ENCODE measurements at regions not wholly inside any gene's neighbourhood (a gene's known extent, or its start where the extent isn't known, plus 50 kb on each side); places are given as distances from the start of the nearest gene placed in this dataset.

DNA sequence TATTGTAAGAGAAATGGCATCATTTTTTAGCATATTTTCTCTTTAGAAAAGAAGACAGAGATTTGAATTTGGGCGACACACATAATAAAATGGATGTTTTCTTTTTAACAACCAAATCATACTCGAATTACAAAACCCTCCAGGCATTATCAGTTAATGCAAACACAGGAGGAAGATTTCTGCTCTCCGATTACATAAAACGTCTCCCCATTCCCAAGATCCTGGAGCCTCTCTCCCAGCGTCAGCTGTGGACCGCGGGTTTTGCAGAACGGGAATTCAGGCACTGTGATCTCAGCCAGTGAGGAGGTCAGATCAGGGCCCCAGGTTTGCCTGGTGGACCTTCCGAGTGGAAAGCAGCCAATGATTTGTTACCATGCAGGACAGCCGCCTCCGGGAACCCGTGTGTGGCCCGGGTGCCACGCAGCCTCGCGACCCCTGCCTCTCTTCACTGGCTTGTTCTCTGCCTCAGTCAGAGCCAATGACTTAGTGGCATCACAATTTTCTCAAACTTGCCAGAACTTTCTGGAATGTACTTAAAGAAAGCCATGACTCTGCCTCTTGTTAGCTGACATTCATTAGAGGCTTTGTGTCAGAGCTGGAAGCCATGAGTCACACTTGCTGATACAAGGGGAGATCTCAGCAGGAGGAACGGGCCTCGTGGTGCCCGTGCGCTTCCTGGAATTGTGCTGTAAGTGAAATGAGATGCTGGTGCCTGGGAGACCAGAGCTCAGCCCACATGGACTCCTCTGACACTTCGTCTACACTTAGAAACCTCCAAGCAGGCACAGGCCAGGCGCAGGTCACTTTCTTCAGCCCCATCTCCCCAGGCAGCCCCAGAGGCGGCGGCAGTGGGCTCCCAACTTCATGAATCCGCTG lies 246.1 kb downstream of the KLF6 start:
- DNase-seq, result peak; percentile 50

DNA sequence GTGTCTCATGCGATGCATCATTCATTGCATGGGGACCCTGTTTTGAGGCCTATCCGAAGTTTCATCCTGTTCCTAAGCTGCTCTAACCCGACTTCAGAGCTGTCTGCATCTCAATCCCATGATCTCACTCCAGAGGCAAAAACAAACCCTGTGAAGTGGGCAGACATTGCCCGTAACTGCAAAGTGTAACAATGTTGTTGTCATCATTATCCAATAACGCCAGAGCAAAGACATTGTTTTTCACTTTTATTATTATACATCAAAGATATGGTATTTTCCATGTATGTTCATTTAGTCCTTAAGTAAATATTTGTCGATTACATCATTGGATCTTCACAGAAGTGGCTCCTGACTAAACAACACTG lies 246.7 kb downstream of the KLF6 start:
- DNase-seq, result no peak

DNA sequence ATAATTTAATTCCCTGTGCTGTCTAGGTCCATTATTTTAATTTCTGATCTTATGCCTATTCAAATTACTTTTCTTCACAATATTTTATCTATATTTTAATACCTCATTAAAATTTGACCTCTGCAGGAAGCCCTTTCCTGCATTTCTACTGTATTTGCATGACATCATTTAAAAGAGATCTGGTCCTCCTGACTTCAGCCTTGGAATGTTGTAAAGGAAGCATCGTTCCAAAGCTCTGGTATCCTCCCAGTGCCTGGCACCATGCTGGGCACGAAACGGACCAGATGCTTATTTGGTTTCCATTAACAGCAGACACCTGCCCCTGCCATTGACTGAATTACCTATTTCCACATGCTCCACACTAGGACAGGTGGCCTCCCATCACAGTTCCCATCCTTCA lies 247.5 kb downstream of the KLF6 start:
- no peak for DNase-seq

GRCh38 chr10:3535001-3535400 lies 250.0 kb downstream of the KLF6 start:
- no peak for DNase-seq

- DNase-seq, result no peak
Observed at GRCh38 chr10:3534433-3534832, 250.6 kb downstream of the KLF6 start.

DNA sequence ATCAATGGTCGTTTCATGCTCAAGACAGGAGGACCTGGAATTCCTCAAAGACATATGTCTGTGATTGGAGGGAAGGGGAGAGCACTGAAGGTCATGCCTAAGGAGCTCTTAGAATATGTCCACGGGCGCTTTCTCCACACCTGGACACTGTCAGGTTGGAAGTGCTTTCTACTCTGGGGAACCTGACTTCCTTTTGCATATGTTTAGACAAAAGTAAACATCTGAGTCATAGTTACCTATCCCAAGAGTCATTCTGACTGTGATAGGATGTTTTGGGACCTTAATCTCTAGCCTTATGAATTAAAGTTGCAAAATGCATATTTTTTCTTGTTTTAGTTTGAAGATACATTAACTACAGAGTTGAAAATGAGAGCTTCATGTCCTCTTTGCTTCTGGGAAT lies 251.7 kb downstream of the KLF6 start:
- DNase-seq, result no peak

DNA sequence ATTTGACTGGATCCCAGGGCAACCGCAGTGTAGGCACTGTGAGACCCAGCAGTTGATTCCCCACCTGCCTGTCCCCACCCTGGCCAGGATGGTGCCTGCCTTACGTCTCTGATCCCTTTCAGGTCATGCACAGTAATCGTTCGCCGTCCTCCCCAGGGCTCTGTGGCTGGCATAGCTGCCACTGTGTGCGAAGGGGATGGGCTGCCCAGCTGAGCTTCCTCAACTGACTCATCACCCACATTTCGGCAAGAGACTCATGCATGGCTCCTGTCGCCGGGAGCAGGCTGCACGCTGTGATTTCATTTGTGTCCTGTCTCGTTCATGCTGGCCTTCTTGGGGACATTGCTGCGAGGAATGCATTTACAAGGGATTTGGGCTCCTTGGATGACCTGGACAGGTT lies 252.4 kb downstream of the KLF6 start:
- DNase-seq, result no peak

GRCh38 chr10:3531670-3532069 lies 253.3 kb downstream of the KLF6 start:
- no peak for DNase-seq

GRCh38 chr10:3530783-3531645 lies 254.0 kb downstream of the KLF6 start:
- DNase-seq, result no peak

DNA sequence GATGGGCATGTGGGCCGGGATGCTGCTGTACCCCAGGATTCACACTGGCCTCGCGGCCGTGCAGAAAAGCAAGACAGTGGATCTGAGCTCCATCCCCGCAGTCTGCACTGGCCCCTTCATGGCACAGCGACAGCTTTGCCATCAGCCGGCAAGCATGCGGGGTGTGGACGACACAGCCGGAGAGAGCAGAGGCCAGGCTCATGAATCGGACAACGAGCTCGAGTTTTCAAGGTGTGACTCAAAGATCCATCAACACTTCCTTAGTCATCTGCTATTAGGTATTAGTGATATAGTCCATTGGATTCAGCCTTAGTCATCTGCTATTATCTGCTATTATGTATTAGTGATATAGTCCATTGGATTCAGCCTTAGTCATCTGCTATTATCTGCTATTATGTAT lies 254.7 kb downstream of the KLF6 start:
- DNase-seq, result no peak

- no peak for DNase-seq
Observed at GRCh38 chr10:3529691-3530090, 255.3 kb downstream of the KLF6 start.

GRCh38 chr10:3528823-3529403 lies 256.1 kb downstream of the KLF6 start:
- no peak for DNase-seq

- DNase-seq, result no peak
Observed at GRCh38 chr10:3528271-3528670, 256.7 kb downstream of the KLF6 start.

DNA sequence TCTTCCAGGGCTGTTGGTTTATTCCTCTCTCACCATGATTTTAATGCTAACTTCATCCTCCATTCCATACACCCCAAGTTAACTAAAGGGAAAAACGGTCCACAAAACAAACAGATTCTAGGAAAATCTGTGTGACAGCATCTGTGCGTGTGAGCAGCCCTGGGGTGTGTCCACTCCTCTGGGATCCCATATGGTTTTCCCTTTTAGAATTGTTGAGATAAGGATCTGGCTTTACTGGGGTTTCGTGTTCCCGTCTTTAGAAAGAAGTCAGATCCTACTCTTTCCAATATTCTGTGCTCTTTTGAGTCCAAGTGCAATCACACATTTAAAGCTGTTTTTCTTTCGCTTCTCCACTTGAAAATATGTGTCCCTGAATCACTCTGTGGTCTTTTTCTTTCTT lies 257.1 kb downstream of the KLF6 start:
- peak; percentile 65 for DNase-seq

GRCh38 chr10:3526727-3527501 lies 258.1 kb downstream of the KLF6 start:
- peak; percentile 84 for DNase-seq

DNA sequence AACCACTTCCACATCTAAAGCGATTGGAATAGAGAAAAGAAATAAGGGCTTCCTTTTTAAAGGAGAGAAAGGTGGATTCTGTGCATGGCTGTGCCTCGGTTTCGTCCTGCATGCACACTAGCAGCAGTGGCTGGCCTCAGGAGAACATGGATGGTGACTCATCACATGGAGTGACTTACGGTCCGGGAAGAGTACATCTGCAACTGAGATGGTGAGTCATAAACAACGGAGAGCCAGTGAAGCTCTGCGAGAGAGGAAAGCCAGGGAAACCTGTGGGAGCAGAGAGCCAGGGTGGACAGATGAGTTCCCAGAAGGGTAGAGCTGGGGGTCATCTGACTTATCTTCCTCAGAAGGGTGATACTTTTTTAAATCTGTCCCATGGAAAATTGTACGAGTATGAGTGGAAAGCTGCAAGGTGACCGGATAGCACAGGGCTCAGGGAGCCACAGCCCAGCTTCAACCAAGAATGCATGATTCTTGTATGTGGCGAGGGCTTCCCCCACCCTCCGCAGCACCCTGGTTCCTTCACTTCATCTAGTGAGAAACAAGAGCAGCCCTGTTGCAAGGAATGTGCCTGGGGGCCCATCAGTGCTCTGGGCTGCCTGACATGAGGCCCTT lies 259.1 kb downstream of the KLF6 start:
- no peak for DNase-seq

GRCh38 chr10:3524086-3524960 lies 260.7 kb downstream of the KLF6 start:
- no peak for DNase-seq

DNA sequence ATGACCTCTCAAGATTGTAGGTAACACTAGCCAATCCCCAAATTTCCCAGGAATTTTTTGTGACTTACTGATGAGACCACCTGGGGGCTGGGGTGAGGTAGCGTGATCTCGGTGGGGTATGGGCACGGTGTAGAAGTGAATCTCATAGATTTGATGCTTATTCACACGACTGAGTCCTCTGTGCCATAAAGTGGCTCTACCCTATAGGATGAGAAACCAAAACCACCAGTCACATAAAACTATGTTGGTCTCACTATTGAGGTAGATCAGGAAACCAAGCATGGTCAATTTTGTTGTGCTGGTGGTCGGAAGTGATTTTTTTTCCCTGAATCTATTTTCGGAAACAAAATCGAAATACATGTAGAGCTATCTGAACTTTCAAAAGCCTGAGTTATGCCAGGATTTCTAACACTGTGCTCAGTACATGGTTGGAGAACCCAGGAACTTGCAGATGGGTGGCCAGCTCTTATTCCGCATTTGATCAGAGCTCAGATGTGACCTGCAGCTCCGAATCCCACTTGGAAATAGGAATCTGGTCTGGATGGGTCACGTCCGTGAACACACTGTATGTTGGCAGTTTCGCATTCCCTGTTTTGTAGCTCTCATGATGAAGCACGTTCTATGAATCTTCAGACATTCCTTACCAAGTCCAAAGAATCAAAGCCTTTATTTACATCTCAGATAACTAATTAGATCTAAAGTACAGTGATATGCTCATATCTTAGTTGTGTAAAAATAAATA lies 261.5 kb downstream of the KLF6 start:
- DNase-seq, result no peak

GRCh38 chr10:3516923-3517255 lies 268.1 kb downstream of the KLF6 start:
- no peak for DNase-seq

- peak; percentile 48 for DNase-seq
Observed at GRCh38 chr10:3516234-3516922, 268.6 kb downstream of the KLF6 start.
